HK-2 (cell line): ENCODE measurements at regions not wholly inside any gene's neighbourhood (a gene's known extent, or its start where the extent isn't known, plus 50 kb on each side); places are given as distances from the start of the nearest gene placed in this dataset.

Experiments
- DNase-seq: peaks from one replicate; pipeline ENCODE4 v3.0.0-alpha.2; 2018; ENCODE audit not compliant: unreplicated experiment

DNA sequence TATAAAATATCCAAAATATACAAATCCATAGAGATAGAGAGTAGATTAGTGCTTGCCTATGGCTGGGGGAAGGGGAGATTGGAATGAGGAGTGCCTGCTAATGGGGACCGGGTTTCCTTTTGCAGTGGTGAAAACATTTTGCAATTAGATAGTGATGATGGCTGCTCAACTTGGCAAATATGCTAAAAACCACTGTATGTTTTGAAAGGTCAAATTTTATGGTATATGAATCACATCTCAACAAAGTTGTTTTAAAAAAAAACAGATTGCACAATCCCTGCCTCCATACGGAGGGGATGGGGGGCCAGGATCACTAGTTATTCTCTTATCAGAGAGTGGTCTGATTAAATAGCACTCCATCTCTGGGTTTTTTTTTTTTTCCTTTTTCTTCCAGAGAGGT is 76.9 kb upstream of the RIPOR2 start:
- DNase-seq: no peak

- DNase-seq: no peak
Measured at GRCh38 chr6:25013246-25013645, 77.5 kb upstream of the RIPOR2 start.

DNA sequence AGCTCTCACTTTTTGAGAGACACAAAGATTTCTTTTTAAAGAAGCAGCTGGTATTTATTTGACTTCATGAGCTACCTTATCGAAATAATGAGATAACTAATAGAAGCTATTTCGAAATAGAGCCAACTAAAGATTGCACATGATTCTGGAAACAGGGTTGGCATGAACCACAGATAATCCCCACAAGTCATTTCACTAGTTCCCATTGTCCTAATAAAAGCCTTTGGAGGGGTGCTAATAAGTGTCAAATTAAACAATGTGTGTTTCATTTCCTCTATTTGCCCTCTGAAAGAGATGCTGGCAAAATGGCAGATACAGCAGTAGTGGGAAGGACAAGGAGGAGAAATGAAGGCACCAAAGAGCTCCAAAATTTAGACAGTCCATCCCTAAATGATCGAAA is 78.6 kb upstream of the RIPOR2 start:
- DNase-seq: no peak

DNA sequence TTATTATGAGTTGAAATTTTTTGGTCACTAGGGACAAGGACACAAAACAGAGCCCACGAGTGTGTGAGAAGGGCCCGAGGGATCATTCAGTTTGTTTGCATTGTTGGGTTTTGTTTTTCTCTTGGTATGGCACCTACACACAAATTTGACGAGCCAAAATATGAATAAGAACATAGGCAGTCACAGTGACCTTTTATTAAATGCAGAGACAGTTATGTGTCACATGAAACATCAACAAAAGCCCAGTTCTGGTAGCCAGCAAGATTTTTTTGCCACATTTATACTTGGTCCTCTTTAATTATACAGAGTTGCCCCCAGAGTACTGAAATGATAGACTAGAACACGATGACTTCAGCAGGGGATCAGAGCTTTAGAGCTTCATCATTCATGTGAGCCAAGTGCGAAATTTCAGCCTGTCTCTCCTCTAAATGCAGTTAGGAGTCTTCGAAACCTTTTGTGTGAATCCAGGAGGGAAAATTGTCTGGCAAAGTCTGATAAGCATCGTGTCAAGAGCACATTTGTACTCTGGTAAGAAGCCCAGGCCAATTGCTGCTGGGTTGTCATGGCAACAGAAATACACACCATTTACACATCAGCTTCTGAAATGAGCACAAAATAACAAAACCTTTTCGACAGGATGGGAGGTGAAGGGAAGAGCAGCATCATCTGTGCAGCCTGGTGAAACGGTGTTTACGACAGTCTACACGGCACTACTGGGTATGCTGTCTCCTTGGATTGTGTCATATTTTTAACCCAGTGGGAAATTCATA is 79.2 kb upstream of the RIPOR2 start:
- DNase-seq: no peak

DNA sequence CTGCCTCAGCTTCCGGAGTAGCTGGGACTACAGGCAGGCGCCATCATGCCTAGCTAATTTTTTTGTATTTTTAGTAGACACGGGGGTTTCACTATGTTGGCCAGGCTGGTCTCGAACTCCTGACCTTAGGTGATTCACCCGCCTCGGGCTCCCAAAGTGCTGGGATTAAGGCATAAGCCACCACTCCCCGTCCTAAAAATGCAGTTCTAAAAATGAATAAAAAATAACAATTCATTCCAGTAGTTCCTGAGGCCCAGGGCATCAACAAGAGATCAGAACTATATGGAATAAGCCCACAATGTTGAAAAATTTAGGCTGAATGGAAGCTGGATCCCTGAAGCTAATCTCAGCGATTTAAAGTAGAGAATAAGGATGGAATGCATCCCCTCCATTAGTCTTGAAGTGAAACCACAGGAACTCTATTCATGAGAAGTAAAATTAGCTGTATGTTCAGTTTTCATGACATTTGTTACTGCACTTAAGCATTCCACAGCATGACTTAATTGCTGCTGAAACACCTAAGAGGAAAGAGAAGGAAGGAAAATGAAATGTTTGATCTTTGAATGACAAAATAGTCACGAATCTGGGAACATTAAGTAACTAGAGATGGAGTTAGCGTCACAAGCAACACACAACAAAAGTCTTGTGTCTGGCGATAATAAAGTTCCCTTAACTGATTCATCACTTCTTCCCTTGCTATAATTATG is 80.4 kb upstream of the RIPOR2 start:
- DNase-seq: no peak

DNA sequence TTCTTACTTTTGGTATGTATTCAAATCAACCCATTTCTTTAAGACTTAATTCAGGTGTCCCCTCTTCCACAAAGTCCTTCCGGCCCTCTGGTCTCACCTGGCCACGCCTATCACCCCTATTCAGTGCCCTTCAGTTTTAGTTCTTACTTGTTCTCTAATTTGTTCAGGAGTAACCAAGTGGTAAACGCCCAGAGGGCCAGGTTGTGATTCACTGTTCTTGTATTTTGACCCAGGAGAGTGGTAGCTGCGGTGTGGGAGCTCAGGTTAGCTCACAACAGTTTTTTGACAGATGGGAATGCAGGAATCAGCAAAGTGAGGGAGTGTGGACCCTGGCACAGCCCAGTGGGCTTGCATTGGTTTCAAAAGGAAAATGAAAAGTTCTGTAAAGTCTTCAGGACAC is 81.7 kb upstream of the RIPOR2 start:
- no peak for DNase-seq

- DNase-seq: no peak
Measured at GRCh38 chr6:25017932-25018567, 82.3 kb upstream of the RIPOR2 start.

- no peak for DNase-seq
Measured at GRCh38 chr6:25018568-25018954, 82.8 kb upstream of the RIPOR2 start.

- DNase-seq: no peak
Measured at GRCh38 chr6:25022140-25022553, 86.4 kb upstream of the RIPOR2 start.

GRCh38 chr6:25023781-25024180 is 88.0 kb upstream of the RIPOR2 start:
- no peak for DNase-seq

- no peak for DNase-seq
Measured at GRCh38 chr6:25024821-25025220, 89.1 kb upstream of the RIPOR2 start.

GRCh38 chr6:25025248-25025918 is 89.6 kb upstream of the RIPOR2 start:
- DNase-seq: no peak

DNA sequence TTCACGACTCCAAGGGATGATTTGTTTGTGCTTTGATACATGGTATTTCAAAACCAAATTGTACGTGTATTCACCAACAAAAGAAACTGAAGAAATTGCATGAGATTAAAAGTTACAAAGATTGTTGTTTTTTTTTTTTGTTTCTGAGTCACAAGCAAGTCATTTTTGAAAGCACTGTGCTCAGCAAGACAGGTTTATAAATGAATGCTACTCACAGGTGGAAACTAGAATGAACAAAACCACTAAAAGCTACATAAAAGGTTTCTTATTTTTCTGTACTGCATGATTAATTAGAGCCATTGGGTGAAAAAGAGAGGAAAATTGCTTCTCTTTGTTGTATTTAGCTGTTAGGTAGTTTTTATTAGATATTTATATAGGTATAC is 90.2 kb upstream of the RIPOR2 start:
- no peak for DNase-seq

DNA sequence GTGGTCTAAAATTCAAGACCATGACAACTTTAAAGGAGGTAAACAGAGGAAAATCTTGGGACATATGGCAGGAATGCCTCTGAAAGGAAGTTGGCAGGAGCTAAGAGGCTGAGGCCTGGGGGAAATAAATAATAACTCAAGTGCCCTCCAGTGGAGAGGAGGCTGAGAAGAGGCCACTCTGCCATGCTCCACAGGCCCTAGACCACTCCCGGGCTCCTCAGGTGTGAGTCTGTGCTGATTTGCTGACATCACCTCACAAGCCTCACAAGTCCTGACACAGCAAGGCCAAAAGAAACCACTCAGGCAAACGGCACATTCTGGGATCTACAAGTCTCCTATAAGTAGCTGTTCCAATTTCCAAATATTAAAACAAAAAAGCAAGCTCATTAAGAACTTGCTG is 91.0 kb upstream of the RIPOR2 start:
- no peak for DNase-seq

GRCh38 chr6:25027221-25027916 is 91.6 kb upstream of the RIPOR2 start:
- DNase-seq: no peak

DNA sequence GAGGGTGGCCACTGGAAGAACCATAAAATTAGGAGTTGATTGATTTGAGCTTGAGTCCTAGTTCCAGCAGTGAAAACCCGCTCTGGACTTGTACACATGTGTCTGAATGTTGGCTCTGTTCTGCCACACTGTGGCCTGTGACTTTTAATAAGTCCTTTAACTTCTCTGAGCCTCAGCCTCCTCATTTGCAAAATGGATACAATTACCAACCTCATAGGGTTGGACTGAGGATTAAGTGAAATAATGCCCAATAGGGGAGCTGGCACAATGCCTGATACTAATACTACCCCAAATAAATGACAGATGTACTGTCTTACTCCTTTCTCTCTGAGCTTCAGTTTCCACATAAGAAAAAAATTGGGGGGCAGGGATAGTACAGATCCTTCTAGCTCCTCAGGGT is 92.6 kb upstream of the RIPOR2 start:
- no peak for DNase-seq

- DNase-seq: no peak
Measured at GRCh38 chr6:25032934-25033333, 97.2 kb upstream of the RIPOR2 start.

GRCh38 chr6:25034431-25034921 is 98.7 kb upstream of the RIPOR2 start:
- no peak for DNase-seq

DNA sequence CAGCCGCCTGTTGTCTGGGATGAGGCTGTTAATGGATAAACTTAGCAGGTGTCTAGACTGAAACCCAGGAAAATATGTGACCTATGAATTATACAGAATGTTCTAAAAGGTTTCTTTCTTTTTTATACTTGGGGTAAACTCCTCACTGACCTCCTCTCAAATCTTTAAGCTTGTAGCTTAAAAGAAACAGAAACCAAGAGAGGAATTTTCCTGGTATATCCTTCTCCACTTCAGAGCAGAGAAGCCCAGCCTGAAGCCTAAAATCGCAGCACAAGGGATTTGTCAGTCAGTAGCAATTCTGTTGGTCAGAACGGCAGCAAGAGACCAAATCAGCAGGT is 99.4 kb upstream of the RIPOR2 start:
- DNase-seq: no peak

GRCh38 chr6:25035512-25036435 is 100.0 kb upstream of the RIPOR2 start:
- peak; percentile 49 for DNase-seq

DNA sequence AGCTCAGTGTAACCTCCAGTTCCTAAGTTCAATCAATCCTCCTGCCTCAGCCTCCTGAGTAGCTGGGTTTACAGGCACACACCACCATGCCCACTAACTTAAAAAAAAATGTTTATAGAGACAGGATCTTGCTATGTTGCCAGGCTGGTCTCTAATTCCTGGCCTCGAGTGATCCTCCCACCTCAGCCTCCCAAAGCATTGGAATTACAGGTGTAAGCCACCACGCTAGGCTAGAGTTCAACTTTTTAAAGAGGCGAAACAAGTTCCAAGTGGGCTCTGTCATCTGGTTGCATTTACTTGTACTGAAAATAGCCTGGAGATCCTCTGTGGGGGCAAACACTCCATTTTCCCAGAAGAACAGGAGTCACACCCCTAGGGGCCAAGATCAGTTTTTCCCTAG is 100.7 kb upstream of the RIPOR2 start:
- no peak for DNase-seq
